HG03460 (cell line): ENCODE measurements at regions not wholly inside any gene's neighbourhood (a gene's known extent, or its start where the extent isn't known, plus 50 kb on each side); places are given as distances from the start of the nearest gene placed in this dataset.

Experiments used
- ATAC-seq: cut with Tn5 transposase; IDR thresholded peaks from one replicate; pipeline ENCODE4 v1.9.1; 2021; ENCODE audit not compliant: unreplicated experiment

DNA sequence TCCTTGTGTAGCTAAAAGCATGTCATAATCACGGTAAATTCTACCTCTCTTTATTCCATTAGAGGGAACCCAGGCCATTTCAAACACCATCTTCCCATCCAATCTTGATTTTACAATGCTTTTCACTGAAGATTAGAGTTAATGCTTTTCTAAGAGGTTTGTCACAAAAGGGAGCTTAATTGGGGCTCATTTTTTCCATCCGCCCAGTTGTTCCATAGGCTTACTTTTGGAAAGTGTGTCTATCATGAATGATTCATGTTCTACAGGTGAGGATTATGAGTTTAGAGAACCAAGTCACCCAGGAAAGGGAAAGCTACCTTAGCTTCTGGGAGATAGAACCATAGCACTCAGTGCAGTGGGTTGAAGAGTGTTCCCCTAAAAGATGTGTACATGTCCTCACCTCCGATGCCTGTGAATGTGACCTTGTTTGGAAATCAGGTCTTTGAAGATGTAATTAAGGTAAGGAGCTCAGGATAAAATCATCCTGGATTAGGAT, 286.9 kb upstream of the RUNX1 start:
- no peak for ATAC-seq

DNA sequence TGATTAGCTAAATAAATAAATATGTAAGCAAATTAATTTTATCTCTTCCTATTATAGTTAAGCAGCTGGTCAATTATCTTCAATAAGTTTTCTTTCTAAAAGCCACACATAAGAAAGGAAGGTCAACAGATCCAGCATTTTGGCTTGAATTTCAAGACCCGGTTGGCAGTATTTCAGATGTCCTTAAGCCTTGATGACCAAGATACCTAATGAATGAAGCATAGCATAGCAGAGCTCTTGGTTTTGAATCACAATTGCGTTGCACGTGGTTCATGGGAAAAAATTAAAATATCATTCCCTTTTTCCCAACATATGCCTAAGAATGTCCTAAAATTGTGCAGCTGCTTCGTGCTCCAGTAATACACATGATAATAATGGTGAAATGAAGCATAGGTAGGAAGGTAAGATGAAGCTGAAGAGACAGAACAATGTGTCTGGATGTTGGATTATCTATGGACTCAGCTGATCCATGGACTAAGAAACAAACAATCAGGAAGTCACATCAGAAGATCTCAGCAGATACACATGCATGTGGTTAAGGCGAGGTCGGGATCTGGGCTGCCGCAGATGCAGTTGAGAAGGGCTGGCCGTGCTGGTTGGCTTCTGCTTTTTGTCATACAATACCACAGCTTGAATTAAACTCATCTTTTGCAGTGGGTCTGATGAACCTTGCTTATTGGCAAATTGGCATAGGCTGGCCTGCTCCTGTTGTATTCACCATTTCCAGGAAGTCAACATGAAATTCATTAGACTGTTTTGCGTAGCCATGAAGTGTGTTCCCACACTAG, 284.9 kb upstream of the RUNX1 start:
- no peak for ATAC-seq

DNA sequence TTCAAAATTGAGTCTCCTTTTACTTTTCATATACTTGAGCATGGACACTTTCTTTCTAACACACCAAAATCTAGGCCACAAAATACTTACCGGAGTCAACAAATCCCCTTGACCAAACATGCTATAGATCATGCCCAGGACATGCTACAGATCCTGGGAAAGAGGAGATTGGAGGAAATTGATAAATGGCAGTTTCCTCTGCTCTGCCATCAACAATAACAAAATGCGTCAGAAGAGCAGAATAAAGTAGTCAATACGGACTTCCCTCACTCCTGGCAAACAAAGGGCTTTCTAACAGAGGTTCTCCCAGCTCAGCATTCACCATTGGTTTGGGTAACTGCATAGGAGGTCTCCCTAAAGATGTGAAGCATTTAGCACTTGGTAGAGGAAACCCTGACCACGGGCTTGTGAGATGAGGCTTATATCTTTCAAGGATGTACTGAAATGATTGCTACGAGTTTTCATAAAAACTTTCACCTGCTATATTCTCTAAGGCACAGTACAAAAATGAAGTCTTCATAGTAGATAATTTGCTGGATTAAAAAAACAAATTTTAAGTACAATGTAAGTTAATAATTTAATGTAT, 283.8 kb upstream of the RUNX1 start:
- ATAC-seq = no peak

DNA sequence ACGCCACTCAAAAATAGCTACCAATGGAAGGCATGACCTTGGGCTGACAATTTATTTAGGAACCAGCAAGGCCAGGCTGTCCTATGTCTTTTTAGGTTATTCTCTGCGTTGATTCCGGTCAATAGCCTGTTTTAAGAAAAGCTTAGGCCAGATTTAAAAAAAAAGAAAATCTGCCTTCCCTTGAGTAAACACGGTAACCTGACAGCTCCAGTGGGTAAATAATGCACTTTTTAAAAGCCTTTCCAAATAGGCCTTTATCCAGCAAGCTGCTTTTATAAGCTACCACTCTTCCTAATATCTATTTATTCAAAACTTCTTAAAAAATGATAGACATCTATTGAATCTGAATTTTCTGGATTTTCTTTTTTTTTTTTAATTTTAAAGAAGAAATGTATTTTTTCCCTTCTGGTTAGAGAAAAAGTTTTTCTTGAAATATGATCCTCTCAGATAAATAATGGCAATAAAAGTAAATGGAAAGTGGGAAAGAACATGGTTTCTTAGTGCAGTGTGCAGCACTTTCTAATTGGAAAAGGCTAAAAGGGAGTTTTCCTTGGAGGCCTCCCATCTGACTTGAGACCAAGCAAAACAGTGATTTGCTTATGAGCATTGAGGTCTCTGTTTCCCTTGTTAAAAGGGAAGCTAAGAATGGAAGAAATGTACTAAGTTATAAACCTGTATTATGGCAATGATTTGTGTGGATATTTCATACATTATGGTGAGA, 281.0 kb upstream of the RUNX1 start:
- no peak for ATAC-seq

- ATAC-seq = no peak
These were observed 279.9 kb upstream of the RUNX1 start for GRCh38 chr21:35328856-35329455.

GRCh38 chr21:35326677-35327076, 277.6 kb upstream of the RUNX1 start:
- no peak for ATAC-seq

- no peak for ATAC-seq
These were observed 276.9 kb upstream of the RUNX1 start for GRCh38 chr21:35325953-35326352.

DNA sequence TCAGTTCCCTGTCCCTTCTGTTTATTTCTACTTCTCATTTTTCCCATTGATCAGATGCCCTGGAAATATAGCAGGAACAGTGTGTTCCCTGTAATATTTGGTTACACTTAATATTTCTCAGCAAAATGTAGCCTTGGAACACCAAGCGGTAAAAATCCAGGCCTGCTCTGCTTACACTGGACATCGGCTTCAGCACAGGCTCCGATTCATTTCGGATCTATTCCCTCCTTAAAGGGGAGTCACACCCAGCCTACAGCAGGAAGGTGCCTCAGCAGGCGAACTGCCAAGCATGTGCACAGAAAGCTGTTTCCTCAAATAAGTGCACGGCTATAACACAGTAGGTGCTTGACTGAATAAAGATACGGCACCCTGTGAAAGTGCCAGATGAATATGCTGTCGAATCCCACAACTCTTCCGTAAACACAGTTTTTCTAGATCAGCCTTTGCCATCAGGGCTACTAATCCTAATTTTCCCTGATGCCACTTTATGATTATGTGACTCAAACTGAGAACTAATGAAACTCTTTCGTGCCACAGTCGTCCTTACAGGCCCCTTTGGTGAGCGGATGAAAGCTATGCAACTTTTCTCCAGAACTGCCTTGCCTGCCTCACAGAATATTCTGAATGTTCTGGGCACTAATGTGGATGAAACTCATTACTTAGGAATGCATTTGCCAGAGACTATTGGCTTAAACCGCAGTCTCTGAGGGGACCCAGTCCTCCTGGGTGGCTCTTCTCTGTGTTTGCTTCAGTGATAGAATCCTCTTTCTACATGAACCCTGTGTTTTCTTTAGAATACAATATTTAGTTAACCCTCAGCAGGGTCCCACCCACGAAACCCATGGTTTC, 275.5 kb upstream of the RUNX1 start:
- no peak for ATAC-seq

DNA sequence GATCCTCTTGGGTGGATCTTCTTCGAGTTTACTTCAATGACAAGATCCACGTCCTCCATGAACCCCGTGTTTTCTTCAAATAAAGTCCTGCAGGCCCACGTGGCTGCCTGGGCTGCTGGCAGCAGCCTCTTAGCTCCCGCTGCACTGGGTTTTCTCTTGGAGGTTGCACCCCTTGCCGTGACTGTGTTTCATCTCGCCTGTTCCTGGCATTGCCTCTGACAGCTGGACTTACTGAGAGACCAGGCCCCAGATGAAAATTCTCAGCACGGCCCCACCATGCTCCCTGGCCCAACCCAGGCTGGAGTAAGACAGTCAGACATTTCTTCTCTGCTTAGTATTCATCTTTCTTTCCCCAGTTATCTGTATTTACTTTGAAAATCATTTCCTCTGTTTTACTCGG, 274.8 kb upstream of the RUNX1 start:
- no peak for ATAC-seq

GRCh38 chr21:35321322-35322200, 272.5 kb upstream of the RUNX1 start:
- ATAC-seq = no peak

DNA sequence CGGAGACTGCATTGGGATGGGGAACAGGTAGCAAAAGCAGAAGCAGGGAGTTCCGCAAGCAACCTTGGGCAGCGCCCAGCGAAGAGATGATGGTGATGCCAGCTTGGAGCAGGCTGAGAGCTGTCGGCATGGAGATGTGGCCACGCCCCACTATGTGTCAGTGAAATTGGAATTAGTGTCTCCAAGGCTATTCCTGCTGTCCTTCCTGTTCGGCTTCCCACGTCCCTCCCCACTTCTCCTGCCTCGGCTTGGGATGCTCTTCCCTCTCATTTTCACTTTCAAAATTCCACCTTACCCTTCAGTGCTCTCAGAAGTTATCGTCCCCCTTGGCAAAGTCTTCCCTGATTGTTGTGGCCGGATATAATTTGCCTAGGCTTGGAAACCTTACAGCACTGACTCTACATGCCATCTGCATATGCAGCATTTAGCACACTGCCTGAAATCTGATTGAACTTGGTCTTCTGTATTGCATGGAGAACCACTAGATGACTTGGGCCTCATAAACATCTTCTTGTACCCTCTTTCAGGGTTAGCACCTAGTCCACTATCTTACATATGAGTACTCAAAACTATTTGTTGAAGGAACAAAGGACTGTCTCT, 270.7 kb upstream of the RUNX1 start:
- no peak for ATAC-seq

DNA sequence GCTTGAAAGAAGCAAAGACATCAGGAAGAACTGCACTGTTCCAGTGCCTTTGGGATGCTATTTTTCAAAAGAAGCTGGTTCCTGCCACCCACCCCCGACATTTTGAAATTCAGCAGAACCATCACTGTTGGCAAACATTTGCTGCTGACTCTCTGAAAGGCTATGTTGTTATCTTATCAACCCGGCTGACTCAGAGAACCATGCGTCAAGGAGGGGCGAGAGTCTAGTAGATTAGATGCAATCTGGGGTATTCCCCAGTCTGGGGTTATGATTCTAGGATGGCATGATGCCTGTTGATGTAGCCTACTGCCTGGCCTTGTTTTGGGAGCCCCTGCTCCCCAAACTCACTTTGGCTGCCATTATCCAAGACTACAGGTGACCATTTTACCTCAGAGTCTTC, 267.8 kb upstream of the RUNX1 start:
- ATAC-seq = no peak

- ATAC-seq = no peak
These were observed 267.4 kb upstream of the RUNX1 start for GRCh38 chr21:35316456-35316855.

- no peak for ATAC-seq
These were observed 265.9 kb upstream of the RUNX1 start for GRCh38 chr21:35314857-35315582.

DNA sequence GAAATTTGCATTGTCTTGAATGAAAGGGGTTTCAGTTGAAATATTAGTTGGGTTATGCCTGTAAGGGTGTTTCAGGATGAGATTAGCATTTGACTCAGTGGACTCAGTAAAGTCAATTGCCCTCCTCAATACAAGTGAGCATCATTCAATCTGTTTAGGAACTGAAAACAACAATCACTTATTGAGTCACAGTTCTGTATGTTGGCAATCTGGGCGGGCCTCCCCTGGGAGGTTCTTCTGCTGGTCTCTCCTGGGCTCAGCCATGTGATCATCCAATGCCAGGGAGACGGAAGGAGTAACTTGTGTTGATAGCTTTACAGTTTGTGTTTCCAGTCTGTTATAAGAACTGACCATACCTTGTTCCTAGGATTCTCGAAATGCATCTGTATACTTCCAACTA, 262.9 kb upstream of the RUNX1 start:
- no peak for ATAC-seq

GRCh38 chr21:35309316-35309715, 260.2 kb upstream of the RUNX1 start:
- ATAC-seq = no peak

GRCh38 chr21:35303085-35303484, 254.0 kb upstream of the RUNX1 start:
- no peak for ATAC-seq

GRCh38 chr21:35298757-35299156, 249.7 kb upstream of the RUNX1 start:
- no peak for ATAC-seq

- no peak for ATAC-seq
These were observed 248.6 kb upstream of the RUNX1 start for GRCh38 chr21:35297665-35298064.
